Body of pancreas (tissue), 4 donors: ENCODE measurements at regions not wholly inside any gene's neighbourhood (a gene's known extent, or its start where the extent isn't known, plus 50 kb on each side); places are given as distances from the start of the nearest gene placed in this dataset.

ENCODE experiments used
- ATAC-seq: fragments of 150-250 bp; one replicate; pipeline ENCODE4 v1.9.1; 2016
- DNase-seq, 4 donors: peaks; one replicate each; pipeline ENCODE4 v3.0.0-alpha.2; 2019
- H3K27ac ChIP-seq, 4 donors: fragments of 200-600 bp; sonication (generic); 1 replicate in 3 of 4; 2 replicates in 1 of 4; pipeline versions ENCODE4 v1.5.1 to v1.6.1; 2016 to 2019; ENCODE audit warnings: mild to moderate bottlenecking in 1 of 4, mixed read lengths in 1 of 4, moderate library complexity in 1 of 4
- H3K27me3 ChIP-seq, 2 donors: fragments of 200-600 bp; sonication (generic); one replicate each; pipeline ENCODE4 v1.6.0; 2016; ENCODE audit warnings: mild to moderate bottlenecking in 1 of 2
- H3K36me3 ChIP-seq, 2 donors: fragments of 200-600 bp; sonication (generic); replicated peaks in 1 of 2; 2 replicates each; pipeline ENCODE4 v1.5.1; 2016; ENCODE audit warnings: low read depth in 2 of 2; ENCODE audit not compliant: insufficient read depth in 1 of 2
- H3K4me1 ChIP-seq: fragments of 200-600 bp; sonication (generic); one replicate; pipeline ENCODE4 v1.6.0; 2016
- H3K4me3 ChIP-seq, 2 donors: fragments of 200-600 bp; sonication (generic); 1 replicate in 1 of 2; 2 replicates in 1 of 2; pipeline ENCODE4 v1.5.1; 2016 to 2019
- H3K9me3 ChIP-seq, 3 donors: fragments of 200-600 bp; sonication (generic); 1 replicate in 2 of 3; 2 replicates in 1 of 3; pipeline ENCODE4 v1.5.1; 2016
- CTCF ChIP-seq, 7 experiments: fragments of 450-650 bp in 4 of 7; fragments of 200-600 bp in 3 of 7; sonication (generic) in 3 of 7; IDR thresholded peaks; one replicate each; pipeline ENCODE4 v1.5.1; 2016 to 2019; ENCODE audit warnings: antibody characterized with exemption in 7 of 7
- POLR2A ChIP-seq, 3 donors: fragments of 450-650 bp; IDR thresholded peaks; one replicate each; pipeline ENCODE4 v1.6.1; 2016; ENCODE audit warnings: antibody characterized with exemption in 3 of 3, mild to moderate bottlenecking in 2 of 3
- WGBS, 2 donors: methylation state at CpG; one replicate each; pipeline ENCODE4 v1.1.5; 2017; 5-methylcytosine and 5-hydroxymethylcytosine counted together
- intact Hi-C: fragments of 100-400 bp; cut with DNase I; formaldehyde crosslinking; loops from one replicate; pipeline ENCODE4 v1.15.1; 2023

DNA sequence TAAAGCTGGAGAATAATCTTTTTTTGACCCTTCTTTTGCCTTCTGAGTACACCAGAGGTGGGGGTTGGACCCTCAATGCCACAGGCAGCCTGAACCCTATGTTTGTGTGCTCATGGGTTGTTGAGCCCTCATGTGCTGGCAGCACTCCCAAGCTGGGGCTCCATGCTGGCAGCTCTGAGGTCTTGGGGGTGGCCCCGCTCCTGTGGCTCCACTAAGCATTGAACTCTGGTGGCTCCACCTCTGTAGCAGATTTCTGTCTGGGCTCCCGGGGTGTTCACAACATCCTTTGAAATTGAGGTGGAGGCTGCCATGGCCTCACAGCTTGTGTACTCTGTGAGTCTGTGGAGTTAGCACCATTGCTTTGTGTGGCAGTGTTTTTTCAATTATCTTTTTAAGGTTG, 557.4 kb upstream of the SEL1L start:
- DNase-seq = no peak
- Histone ChIP-seq H3K4me1 (no peaks in the 10 kb centered on the region), H3K4me3 (no peak overlapping the region), H3K27ac (no peak overlapping the region), H3K36me3 (no peaks in the 10 kb centered on the region), H3K27me3 (no peaks in the 10 kb centered on the region), H3K9me3 (no peaks in the 10 kb centered on the region)
- no peak for TF ChIP-seq CTCF (IDR thresholded peaks at IDR 0.05)
- no peak for TF ChIP-seq POLR2A (IDR thresholded peaks at IDR 0.05)
- ATAC-seq = no peak
- 67 to 71% methylated on average over 2 of the region's 2 CpGs for WGBS, 2 donors
- intact Hi-C loops = no loop called here

DNA sequence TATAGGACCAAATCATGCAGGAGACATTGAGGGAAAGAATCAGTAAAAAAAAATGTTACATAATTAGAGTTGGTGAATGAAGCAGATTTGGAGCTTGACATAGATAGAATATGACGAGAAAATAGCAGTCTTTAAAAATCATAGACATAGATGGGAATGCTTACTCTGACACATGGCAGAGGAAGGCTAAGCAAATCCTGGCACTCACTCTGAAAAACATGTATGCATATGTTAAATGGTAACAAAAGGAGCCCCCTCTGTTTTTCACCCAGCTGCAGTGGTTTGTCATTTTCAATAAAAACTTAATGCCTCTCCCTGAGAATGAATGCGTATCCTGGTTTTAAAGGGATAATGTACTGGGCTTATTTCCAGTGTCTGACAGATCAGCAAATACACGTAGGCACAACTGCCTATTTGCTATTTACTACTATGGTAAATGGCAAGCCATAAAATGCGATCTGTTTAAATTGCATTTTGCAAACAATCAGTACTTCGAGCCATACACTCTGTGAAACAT, 561.2 kb upstream of the SEL1L start:
- Histone ChIP-seq H3K4me1 (no peaks in the 10 kb centered on the region), H3K27ac (no peak overlapping the region), H3K27me3 (no peaks in the 10 kb centered on the region), H3K36me3 (no peaks in the 10 kb centered on the region), H3K9me3 (no peaks in the 10 kb centered on the region), H3K4me3 (no peak overlapping the region)
- intact Hi-C loops = no loop called here
- ATAC-seq = no peak
- TF ChIP-seq POLR2A (IDR thresholded peaks at IDR 0.05) = no peak
- no peak for TF ChIP-seq CTCF (IDR thresholded peaks at IDR 0.05)
- 53 to 62% methylated on average over 5 of the region's 5 CpGs for WGBS, 2 donors
- no peak for DNase-seq

- intact Hi-C loops = no loop called here
- Histone ChIP-seq H3K36me3 (no peaks in the 10 kb centered on the region), H3K27me3 (no peaks in the 10 kb centered on the region), H3K4me1 (no peaks in the 10 kb centered on the region), H3K9me3 (no peaks in the 10 kb centered on the region), H3K27ac (no peak overlapping the region), H3K4me3 (no peak overlapping the region)
- TF ChIP-seq CTCF (IDR thresholded peaks at IDR 0.05) = no peak
- TF ChIP-seq POLR2A (IDR thresholded peaks at IDR 0.05) = no peak
- ATAC-seq = no peak
- 15 to 27% methylated on average over 1 of the region's 1 CpG for WGBS, 2 donors
- no peak for DNase-seq
Measured at GRCh38 chr14:82104013-82104412, 570.4 kb upstream of the SEL1L start.

DNA sequence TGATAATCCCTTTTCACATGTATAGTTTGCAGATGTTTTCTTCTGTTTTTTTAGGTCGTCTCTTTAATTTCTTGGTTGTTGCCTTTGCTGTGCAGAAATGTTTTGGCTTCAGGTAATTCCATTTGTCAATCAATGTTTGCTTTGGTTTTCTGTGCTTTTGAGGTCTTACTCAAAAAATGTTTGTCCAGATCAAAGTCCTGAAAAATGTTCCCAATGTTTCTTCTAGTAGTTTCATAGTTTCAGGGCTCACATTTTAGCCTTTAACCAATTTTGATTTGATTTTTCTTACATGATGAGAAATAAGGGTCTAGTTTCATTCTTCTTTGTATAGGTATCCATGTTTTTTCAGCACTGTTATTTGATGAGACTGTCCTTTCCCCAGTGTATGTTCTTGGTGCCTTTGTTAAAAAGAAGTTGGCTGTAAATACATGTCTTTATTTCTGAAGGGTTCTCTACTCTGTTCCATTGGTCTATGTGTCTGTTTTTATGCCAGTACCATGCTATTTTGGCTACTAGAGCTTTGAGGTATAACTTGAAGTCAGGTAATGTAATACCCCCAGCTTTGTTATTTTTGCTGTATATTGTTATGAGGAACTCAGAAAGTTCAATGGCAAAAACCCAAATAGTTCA, 578.7 kb upstream of the SEL1L start:
- no peaks in the 10 kb centered on the region for H3K4me1 ChIP-seq
- H3K27ac ChIP-seq = no peak overlapping the region
- H3K36me3 ChIP-seq = no peaks in the 10 kb centered on the region
- H3K9me3 ChIP-seq = no peaks in the 10 kb centered on the region
- TF ChIP-seq CTCF (IDR thresholded peaks at IDR 0.05) = no peak
- no peak for TF ChIP-seq POLR2A (IDR thresholded peaks at IDR 0.05)
- no peaks in the 10 kb centered on the region for H3K27me3 ChIP-seq
- no peak overlapping the region for H3K4me3 ChIP-seq
- DNase-seq (no peak), ATAC-seq (no peak)
- WGBS, 2 donors = 20 to 24% methylated on average over 1 of the region's 1 CpG
- intact Hi-C loops = no loop called here

- WGBS, 2 donors = 59 to 75% methylated on average over 2 of the region's 2 CpGs
Measured at GRCh38 chr14:82113007-82113406, 579.4 kb upstream of the SEL1L start.

More at GRCh38 chr14:82113007-82113406, 579.4 kb upstream of the SEL1L start:
- intact Hi-C loops = no loop called here
- H3K9me3 ChIP-seq = no peaks in the 10 kb centered on the region
- DNase-seq = no peak
- no peaks in the 10 kb centered on the region for H3K4me1 ChIP-seq
- no peak overlapping the region for H3K4me3 ChIP-seq
- TF ChIP-seq POLR2A (IDR thresholded peaks at IDR 0.05) = no peak
- no peak for TF ChIP-seq CTCF (IDR thresholded peaks at IDR 0.05)
- H3K27me3 ChIP-seq = no peaks in the 10 kb centered on the region
- no peaks in the 10 kb centered on the region for H3K36me3 ChIP-seq
- no peak for ATAC-seq
- H3K27ac ChIP-seq = no peak overlapping the region
